NCI-H146 (cell line): ENCODE measurements at regions not wholly inside any gene's neighbourhood (a gene's known extent, or its start where the extent isn't known, plus 50 kb on each side); places are given as distances from the start of the nearest gene placed in this dataset.

ENCODE experiments used
- DNase-seq: peaks from one replicate; lab custom pipeline; 2025; lab: John Stamatoyannopoulos, UW

DNA sequence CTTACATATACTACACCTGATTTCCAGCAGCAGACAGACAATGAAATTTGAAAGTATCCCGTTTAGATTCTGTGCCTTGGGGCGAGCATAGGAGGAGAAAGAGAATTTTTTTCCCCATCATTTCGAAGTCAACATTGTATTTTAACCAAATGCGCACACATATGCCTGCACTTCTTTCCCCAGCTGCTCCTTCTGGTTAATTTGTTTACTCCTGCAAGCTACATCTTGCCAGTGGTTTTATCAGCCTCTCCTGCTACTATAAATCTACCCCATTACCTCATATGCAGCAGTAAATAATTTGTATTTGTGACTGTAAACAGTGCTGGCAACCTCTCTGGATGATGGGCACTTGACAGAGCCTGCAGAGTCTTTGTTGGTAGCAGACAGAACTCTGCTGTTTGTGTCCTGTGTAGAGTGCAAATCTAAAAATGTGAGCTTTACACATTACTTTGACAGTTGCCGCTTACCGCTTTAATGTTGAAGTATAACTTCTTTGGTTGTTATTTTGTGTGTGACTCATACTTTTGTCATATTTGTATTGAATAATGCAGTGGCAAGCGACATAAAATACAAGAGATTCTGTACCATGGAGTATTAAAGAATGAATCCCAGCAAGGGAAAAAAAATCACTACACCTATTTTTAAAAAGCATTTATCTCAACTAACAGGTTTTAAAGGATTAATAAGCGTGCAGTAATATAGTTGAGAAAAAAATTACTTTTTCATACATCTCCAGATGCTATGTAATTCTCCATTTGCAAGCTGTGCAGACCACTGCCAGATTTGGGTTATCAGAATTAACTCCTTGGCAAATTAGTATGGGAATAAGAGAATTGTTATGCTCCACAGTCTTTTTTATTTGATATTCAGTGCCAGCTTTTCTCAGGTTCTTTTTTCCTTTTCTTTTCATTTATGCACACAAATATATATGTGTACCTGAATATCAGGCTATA is 536.8 kb downstream of the XIRP2 start:
- DNase-seq = no peak

DNA sequence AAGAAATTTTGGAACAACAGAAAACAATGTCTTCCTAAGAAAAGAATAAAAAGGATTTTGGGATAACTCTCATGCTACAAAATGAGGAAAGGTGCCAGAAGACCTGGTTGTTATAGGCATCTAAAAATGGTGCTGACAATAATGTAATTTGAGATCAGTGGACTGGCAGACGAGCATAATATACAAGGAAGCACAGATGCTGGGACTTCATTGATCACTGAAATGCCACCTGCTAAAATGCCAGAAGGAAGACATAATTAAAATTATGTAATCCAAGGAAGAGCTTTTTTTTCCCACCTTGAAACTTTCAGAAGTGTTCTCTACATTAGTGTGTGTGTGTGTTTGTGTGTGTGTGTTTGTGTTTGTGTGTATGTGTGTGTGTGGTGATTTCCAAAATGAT is 535.9 kb downstream of the XIRP2 start:
- DNase-seq = no peak

DNA sequence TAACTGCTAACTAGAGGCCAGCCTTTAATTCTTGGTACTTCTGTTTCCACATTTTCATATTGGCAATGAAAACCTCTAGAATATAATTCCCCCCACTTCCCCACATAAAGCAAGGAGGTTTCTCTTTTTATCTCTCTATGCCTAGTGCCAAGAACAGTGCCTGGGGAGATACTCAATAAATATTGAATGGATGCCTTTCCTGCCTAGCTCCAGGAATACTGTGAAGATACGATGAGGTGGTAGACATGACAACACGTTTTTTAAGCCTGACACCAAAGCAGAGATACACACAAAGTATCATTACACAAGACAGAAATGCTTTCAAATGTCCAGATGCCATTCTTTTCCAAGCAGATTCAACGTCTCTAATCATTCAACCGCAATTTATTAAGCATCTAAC is 535.5 kb downstream of the XIRP2 start:
- no peak for DNase-seq

DNA sequence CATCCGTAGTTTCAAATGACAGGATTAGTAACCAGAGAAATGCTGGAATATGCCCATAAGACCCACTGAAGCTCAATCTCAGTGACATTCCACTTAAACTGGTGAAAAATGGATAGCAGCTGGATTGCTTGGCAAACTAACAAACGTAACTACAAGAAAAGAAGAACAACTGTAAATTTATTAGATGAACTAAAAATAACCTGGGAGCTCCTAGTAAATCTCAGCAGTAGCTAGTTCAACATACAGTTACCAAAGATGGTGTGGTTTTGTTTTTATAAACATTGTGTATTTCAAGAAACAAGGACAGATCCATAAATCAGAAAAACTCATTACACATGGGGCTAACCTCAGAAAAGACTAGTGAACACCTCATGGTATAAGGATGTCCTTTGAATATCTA is 531.9 kb downstream of the XIRP2 start:
- no peak for DNase-seq

DNA sequence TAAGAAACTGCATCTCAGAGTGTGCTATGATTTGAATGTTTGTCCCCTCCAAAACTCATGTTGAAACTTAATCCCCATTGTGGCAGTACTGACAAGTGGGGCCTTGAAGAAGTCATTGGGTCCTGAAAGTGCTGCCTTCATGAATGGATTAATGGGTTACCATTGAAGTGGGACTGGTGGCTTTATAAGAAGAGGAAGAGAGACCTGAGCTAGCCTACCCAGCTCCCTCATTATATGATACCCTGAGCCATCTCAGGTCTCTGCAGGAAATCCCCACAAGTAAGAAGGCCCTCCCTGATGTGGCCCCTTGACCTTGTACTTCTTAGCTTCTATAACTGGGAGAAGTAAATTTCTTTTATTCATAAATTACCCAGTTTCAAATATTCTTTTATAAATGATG is 526.8 kb downstream of the XIRP2 start:
- no peak for DNase-seq

DNA sequence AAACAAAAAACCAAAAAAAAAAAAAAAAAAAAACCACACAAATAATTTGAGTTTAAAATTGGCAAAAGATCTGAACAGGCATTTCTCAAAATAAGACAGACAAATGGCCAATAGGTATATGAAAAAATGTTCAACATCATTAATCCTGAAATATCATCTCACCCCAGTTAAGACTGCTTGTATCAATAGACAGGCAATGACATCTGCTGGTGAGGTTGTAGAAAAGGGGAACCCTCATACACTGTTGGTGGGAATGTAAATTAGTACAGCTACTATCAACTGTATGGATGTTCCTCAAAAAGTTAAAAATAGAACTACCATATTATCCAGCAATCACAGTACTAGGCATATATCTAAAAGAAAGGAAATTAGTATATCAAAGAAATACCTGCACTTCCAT is 523.1 kb downstream of the XIRP2 start:
- DNase-seq = no peak

DNA sequence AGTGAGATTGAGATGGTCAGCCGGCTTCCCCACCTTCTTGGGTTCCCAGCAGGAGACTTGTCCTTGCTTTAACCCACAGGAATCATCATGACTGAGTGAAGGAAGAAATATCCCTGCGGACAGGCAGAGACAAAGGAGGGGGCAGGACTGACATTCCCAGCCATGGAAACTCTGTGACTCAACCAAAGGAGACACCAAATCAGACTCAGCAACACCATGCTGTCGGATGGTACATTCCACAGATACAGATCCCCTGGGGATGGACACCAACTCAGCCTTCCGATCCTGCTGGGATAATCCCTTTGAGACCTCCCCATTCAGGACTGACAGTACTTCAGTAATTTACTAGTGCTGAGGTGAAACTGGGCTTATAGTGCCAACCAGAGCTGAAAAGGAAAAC is 518.3 kb downstream of the XIRP2 start:
- no peak for DNase-seq

DNA sequence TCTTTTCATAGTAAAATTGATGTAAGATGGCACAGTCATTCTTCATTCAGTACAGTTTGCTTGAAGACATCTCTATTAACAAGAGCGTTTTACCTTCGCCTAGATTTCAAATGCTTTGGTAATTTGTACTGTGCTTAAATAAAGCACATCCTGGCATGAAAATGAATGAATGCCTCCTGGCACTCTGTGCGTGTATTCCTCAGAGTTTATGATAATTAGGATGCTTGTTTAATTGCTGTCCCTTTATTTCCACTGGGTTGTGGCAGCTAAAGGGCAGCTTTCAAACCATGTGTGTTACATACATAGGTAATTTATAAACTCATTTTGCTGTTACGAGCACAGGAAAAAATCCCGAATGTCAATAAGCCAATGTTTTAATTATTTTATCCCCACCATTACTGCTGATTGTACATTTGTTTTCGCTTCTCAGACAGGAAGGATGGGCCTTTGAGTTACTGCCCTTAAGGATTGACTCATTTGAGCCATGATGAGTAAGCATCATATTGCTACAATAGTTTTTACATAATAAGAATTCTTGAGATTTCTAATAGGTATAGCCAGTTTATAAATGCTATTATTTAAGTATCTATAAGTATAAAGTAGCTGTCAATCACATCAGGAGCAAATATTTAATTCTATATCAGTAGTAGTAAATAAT is 516.5 kb downstream of the XIRP2 start:
- no peak for DNase-seq

DNA sequence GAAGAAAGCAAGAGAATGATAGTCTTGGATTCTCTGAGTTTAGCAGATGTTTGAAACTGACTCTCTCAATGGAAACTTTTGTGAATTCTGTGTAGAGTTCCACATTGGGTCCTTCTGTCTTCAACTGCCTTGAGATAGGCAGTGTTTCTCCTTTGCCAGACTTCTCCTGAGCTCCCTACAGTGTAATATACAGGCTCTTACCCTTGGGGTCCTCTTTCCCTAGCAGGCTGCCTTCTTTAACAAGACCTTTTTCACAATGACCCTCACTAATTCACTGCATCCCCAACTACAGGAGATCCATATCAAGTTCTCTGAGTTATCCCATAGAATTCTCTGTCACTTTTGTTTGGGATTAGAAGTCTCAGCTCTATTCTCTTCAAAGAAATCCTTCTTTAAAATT is 513.0 kb downstream of the XIRP2 start:
- DNase-seq = no peak

DNA sequence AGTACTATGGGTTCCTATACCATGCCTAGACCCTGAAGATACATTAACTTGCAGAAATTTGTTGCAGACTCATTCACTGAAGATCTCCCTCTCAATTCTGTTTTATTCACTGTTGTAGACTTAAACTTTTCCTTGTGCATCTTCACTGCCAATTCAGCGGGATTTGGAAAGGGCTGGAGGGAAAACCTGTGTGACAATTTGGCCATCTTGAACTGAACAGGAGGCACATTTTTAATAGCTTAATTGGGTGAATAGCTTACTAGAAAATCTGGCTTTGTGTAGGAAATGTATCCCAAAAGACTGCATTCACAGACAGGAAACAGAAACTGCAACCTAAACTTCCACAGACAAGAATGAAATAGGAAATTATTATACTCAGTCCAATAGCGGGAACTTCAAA is 512.3 kb downstream of the XIRP2 start:
- DNase-seq = no peak

DNA sequence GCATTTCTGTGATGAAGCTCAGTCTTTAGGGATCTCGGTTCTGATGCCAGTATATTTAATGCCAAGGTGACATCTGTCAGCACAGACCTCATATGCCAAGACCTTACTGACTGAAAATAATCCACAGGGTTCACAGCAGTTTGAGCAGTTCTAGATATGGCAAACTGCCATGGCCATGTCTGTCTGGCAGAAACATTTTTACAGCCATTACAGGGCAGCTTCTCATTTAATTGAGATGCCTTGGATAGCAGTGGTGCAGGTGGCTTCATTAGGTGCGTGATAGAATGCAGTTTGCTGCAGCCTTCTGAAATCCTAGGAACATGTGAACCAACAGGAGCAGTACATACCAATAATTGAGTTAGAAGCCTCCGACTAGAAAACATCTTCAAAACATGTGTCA is 510.6 kb downstream of the XIRP2 start:
- DNase-seq = no peak

DNA sequence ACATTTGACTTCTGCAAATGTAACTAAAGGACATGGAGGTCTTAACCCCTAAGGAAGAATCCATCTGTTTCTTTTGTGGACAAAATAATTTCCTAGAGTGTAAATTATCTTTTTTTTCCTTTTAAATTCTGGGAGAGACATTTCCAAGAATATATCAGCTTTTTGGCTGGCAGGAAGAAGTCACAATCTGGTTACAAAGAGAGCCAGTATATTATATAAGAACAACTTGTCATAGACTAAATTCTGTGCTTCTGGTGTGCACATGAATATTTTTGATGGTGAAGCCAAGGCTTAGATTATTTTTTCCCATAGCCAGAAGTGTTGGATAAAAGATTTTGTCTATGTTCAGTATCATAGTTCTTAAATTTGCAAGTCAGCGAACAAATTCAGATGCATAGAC is 500.6 kb downstream of the XIRP2 start:
- DNase-seq = no peak

DNA sequence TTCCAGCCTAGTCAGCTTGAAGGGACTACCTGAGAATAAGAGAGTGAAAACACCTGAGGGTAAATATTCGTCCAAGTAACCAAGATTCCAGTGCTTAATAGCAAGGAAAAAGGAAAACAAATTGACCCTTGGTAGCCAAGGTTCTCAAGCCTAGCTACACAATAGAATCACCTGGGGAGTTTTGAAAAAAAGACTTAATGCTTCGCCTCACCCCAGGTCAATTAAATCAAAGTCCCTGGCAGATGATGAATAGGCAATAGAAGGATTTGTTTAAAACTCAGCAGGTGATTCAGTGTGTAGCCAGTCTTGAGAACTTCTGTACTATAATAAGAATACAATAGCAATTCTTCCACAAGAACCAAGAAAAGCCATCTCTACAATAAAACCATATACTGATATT is 500.2 kb downstream of the XIRP2 start:
- DNase-seq = no peak

DNA sequence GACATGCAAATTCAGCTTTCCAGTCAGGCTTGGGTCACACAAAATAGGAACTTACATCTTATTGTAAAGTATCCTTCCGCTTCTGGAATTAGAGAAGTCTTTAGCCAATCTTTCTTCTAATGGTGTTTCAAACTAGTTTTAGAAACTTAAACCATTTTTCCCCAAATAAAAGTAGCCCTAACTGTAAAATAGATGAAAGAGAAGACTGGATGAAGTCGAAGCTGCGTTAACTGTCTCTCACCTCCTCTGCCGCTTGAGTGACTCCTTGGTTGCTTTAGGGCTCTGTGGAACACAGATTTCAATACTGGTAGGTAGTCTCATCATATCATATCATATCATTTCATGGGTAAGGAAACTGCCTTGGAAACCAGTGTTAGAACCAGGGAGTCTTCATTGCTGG is 498.4 kb downstream of the XIRP2 start:
- DNase-seq = no peak

DNA sequence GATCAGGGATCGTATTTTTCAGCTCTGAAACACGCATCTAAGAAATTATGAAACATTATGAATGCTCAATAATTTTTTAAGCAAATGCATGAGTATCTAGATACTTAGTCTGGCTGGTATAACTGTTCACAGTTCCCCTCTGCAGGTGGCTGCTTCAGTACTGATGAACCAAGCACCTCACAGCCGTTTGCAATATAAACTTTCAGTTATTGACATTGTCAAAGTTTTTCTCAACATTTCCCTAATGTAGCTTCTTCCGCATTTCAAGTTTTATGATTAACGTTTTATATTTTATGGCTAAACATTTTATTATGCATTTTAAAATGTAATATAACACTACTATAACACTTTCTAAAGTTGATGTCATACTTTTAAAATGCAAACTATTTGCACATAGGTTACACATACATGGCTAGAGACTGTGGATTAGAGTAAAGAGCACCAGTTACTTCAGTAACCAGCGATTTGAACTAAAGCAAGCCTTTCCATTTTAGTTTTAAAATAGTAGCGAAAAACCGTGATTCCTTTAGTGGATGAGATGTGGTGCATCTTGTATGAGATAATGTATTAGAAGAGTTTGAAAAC is 495.4 kb downstream of the XIRP2 start:
- DNase-seq = no peak

DNA sequence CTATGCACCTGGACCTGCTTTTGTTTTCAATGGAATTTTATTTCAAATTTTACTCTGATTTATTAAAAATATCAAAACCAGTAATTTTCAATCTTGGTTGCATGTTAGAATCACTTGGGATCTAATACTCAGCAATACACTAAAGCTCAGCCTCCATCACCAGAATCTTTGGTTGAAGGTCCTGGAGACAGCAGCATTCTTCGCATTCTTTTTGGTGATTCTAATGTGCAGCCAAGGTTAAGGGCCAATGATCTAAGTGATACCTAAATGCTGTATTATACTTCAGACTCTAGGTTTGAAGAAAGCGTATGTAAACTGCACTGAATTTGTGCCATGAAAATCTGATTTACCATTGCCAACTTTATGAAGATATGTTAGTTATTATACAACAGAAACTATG is 493.1 kb downstream of the XIRP2 start:
- no peak for DNase-seq

DNA sequence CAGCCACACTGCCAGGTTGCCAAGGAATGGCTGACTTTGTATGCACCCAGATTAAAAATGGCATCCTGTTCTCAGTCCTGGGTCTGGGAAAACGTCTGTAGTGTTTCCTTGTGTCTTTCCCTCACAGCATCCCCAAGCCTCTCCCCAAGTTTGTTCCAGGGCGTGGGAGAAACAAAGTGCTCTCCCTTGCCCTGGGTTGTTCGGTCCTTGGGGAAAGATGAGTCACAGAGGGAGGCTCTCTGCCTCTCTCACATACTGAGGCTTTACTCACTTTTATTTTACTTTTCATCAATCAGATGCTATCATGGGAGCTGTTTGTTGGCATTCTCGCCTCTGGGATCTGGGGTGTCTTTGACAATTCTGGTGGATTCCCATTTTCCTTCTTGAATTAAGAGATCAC is 492.3 kb downstream of the XIRP2 start:
- DNase-seq = no peak

DNA sequence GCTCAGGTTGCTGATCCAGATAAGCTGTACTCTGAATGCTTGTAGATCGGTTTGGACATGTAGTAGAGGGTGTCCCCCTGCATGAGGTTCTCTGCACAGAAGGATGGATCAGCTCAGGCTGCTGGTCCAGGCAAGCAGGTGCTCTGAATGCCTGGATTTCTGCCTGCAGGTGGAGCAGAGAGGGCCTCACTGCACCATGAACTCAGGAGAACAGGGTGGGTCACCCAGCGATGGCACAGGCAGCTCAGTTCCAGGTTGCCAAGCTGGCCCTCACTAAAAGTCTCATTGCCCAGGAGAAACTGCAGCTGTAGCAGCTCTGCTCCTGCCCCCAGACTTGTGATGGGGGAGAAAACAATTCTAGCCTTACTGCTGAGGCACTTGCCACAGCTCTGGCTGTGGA is 491.8 kb downstream of the XIRP2 start:
- DNase-seq = no peak

DNA sequence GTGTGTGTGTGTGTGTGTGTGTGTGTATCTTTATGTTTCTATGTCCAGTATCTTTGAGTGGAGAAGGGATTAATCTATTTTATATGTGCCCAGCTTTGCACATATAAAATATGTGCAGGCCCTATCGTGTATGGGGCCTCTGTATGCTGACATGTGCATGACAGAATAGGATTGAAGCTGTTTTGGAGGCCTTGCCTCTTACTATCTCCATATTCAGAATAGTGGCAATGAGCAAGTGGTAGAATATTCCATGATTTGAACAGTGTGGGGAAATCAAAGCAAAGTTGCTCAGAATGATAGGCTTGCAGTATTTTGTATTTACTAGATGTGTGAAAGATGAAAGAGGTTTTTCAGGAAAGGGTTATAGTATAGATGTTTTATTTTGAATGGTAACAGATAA is 480.8 kb downstream of the XIRP2 start:
- no peak for DNase-seq

DNA sequence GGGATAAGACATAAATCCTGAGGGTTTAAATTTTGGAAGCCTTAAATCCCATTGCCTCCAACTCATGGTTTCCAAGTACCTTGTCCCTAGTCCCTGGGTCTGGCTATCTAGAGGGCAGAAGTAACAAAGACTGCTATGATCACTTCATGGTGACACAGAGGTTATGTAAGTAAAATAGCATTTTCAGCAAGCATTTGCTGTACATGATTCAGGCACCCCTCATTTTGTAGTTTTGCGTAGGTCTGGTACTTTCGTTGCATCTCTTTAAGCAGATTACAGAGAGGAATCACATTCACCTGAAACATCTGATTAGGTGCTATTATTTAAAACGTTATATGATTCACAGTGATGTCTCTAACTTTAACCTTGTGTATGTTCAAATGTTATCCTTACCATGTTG is 480.1 kb downstream of the XIRP2 start:
- DNase-seq = no peak

DNA sequence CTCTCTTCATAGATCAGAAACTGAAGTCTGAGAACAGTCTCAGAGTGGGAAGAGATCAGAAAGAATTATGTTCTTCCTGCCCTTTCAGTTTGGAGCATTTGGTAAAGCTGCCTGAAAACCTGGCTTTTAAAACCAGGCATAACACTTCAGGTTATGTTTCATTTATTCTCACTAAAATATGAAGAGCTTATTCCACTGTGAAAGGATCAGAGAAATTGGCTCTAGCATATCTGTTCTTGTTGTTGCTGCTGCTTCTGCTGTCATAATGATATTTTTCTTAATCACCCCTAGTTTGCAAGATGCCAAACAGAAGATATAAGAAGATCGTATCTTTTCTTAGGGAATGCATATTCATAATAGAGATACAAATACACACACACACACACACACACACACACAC is 476.9 kb downstream of the XIRP2 start:
- DNase-seq = no peak

DNA sequence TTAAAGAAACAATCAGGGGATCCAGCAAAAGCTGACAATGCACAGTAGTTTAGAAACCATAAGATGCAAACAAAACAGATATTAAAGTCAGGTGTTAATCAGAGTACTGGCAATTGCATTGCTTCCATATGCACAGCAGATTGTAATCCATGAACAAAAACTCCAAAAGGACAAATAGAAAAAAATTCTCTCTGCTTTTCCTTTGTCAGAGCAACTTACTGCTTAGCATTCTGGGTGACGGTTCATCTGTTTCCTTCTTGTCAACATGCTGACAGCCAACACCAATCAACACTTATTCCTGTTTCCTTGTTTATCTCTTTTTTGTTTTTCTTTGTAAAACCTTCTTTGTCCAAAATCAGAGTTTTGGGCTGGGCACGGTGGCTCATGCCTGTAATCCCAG is 473.1 kb downstream of the XIRP2 start:
- DNase-seq = no peak

DNA sequence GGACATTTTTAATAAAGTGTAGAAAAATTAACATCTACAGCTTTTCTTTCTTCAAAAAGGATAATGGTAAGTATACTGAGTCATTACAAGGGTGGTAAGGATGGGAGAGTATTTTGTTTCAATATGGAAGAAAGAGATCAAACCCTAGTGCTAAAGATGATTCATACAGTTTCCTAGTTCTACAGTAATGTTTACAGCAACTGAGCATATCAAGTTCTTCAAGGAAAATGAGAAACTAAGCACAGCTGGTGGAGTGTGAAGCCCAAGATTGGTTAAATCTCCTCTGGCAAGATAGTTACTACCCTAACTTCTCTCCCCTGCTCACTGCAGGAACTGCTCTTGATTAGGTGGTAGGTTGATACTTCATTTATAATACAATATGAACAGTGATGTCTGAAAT is 467.5 kb downstream of the XIRP2 start:
- no peak for DNase-seq
